ENCODE measurements at regions not wholly inside any gene's neighbourhood (a gene's known extent, or its start where the extent isn't known, plus 50 kb on each side); places are given as distances from the start of the nearest gene placed in this dataset.
"Not testable (repeated sequence)": the region's sequence is repeated elsewhere in the genome, so short reads cannot be mapped to it uniquely, and the experiment has no call there.

GRCh38 chr9:28976250-28976649 lies 1403.0 kb upstream of the C9orf72 start:
- H3K4me3 ChIP-seq: no peak overlapping the region
- no peaks in the 10 kb centered on the region for H3K4me1 ChIP-seq
- H3K9me3 ChIP-seq: no peaks in the 10 kb centered on the region
- H3K27ac ChIP-seq: no peak overlapping the region
- DNase-seq (ENCODE audit: low spot score in 2 of 2): no peak
- no peak for TF ChIP-seq CTCF (IDR thresholded peaks at IDR 0.05)
- intact Hi-C loops (cut with DNase I): no loop called here
- no peaks in the 10 kb centered on the region for H3K27me3 ChIP-seq
- no peaks in the 10 kb centered on the region for H3K36me3 ChIP-seq

GRCh38 chr9:28976684-28977083 lies 1403.4 kb upstream of the C9orf72 start:
- Histone ChIP-seq H3K27ac (no peak overlapping the region), H3K4me1 (no peaks in the 10 kb centered on the region), H3K27me3 (no peaks in the 10 kb centered on the region), H3K9me3 (no peaks in the 10 kb centered on the region), H3K36me3 (no peaks in the 10 kb centered on the region), H3K4me3 (no peak overlapping the region)
- intact Hi-C loops (cut with DNase I): no loop called here
- no peak for TF ChIP-seq CTCF (IDR thresholded peaks at IDR 0.05)
- DNase-seq (ENCODE audit: low spot score in 2 of 2): no peak

GRCh38 chr9:28981129-28981528 lies 1407.8 kb upstream of the C9orf72 start:
- Histone ChIP-seq H3K9me3 (no peaks in the 10 kb centered on the region), H3K36me3 (no peaks in the 10 kb centered on the region), H3K4me3 (no peak overlapping the region), H3K4me1 (no peaks in the 10 kb centered on the region), H3K27me3 (no peaks in the 10 kb centered on the region), H3K27ac (no peak overlapping the region)
- no peak for DNase-seq (ENCODE audit: low spot score in 2 of 2)
- TF ChIP-seq CTCF (IDR thresholded peaks at IDR 0.05): no peak
- intact Hi-C loops (cut with DNase I): no loop called here

GRCh38 chr9:28981711-28982110 lies 1408.4 kb upstream of the C9orf72 start:
- Histone ChIP-seq H3K36me3 (no peaks in the 10 kb centered on the region), H3K9me3 (no peaks in the 10 kb centered on the region), H3K27me3 (no peaks in the 10 kb centered on the region), H3K4me3 (no peak overlapping the region), H3K27ac (no peak overlapping the region), H3K4me1 (no peaks in the 10 kb centered on the region)
- no peak for TF ChIP-seq CTCF (IDR thresholded peaks at IDR 0.05)
- DNase-seq (ENCODE audit: low spot score in 2 of 2): no peak
- intact Hi-C loops (cut with DNase I): no loop called here

- intact Hi-C loops (cut with DNase I): no loop called here
- no peak for TF ChIP-seq CTCF (IDR thresholded peaks at IDR 0.05)
- H3K36me3 ChIP-seq: no peaks in the 10 kb centered on the region
- H3K27ac ChIP-seq: no peak overlapping the region
- H3K27me3 ChIP-seq: no peaks in the 10 kb centered on the region
- H3K9me3 ChIP-seq: no peaks in the 10 kb centered on the region
- H3K4me3 ChIP-seq: no peak overlapping the region
- no peak for DNase-seq (ENCODE audit: low spot score in 2 of 2)
- H3K4me1 ChIP-seq: no peaks in the 10 kb centered on the region
Measured at GRCh38 chr9:28984016-28984415, 1410.7 kb upstream of the C9orf72 start.

- H3K4me1 ChIP-seq; H3K4me3 ChIP-seq; H3K27me3 ChIP-seq; intact Hi-C loops (cut with DNase I); H3K36me3 ChIP-seq; H3K9me3 ChIP-seq; H3K27ac ChIP-seq; DNase-seq (ENCODE audit: low spot score in 2 of 2): not testable (repeated sequence)
Measured at GRCh38 chr9:28990009-28990408, 1416.7 kb upstream of the C9orf72 start.

All from ascending aorta (tissue), 2 donors.